ENCODE measurements at regions not wholly inside any gene's neighbourhood (a gene's known extent, or its start where the extent isn't known, plus 50 kb on each side); places are given as distances from the start of the nearest gene placed in this dataset.
A peak's percentile ranks its signal among the peaks of the same experiment; 100 is the strongest.

GRCh38 chr15:38863381-38863780, 298.8 kb upstream of the RASGRP1 start:
- H3K4me3 ChIP-seq (ENCODE audit: low read depth, low read length), result no peak overlapping the region
- TF ChIP-seq, protein P1, sequence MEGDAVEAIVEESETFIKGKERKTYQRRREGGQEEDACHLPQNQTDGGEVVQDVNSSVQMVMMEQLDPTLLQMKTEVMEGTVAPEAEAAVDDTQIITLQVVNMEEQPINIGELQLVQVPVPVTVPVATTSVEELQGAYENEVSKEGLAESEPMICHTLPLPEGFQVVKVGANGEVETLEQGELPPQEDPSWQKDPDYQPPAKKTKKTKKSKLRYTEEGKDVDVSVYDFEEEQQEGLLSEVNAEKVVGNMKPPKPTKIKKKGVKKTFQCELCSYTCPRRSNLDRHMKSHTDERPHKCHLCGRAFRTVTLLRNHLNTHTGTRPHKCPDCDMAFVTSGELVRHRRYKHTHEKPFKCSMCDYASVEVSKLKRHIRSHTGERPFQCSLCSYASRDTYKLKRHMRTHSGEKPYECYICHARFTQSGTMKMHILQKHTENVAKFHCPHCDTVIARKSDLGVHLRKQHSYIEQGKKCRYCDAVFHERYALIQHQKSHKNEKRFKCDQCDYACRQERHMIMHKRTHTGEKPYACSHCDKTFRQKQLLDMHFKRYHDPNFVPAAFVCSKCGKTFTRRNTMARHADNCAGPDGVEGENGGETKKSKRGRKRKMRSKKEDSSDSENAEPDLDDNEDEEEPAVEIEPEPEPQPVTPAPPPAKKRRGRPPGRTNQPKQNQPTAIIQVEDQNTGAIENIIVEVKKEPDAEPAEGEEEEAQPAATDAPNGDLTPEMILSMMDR (IDR thresholded peaks at IDR 0.05; ENCODE audit: borderline replicate concordance, insufficient read depth, low read depth, low read length), result no peak

GRCh38 chr15:38864122-38864521, 299.5 kb upstream of the RASGRP1 start:
- no peak overlapping the region for H3K4me3 ChIP-seq (ENCODE audit: low read depth, low read length)
- TF ChIP-seq, protein P1 (IDR thresholded peaks at IDR 0.05; ENCODE audit: borderline replicate concordance, insufficient read depth, low read depth, low read length), result 0 out of 2 replicates have a peak, but pooled peaks have one; percentile 4

GRCh38 chr15:38864827-38865581, 300.4 kb upstream of the RASGRP1 start:
- TF ChIP-seq, protein P1 (IDR thresholded peaks at IDR 0.05; ENCODE audit: borderline replicate concordance, insufficient read depth, low read depth, low read length), result no peak
- no peak overlapping the region for H3K4me3 ChIP-seq (ENCODE audit: low read depth, low read length)

- no peak overlapping the region for H3K4me3 ChIP-seq (ENCODE audit: low read depth, low read length)
- TF ChIP-seq, protein P1 (IDR thresholded peaks at IDR 0.05; ENCODE audit: borderline replicate concordance, insufficient read depth, low read depth, low read length), result no peak
Measured at GRCh38 chr15:38867556-38867955, 302.9 kb upstream of the RASGRP1 start.

GRCh38 chr15:38868326-38869114, 303.9 kb upstream of the RASGRP1 start:
- TF ChIP-seq, protein P1 (IDR thresholded peaks at IDR 0.05; ENCODE audit: borderline replicate concordance, insufficient read depth, low read depth, low read length), result no peak

DNA sequence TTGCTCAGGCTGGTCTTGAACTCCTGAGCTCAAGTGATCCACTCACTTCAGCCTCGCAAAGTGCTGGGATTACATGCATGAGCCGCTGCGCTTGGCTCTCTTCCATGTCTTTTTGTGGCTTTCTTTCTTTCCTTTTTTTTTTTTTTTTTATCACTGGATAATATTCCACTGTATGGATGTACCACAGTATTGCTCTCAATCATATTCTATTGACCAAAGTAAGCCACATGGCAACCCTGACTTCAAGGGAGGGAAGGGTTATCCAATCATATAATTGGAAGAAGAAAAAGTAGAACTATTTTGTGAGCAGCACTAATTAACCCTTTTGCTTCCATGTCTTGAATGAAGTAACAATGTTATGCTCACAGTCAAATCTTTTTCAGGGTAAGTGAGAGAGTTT, 307.0 kb upstream of the RASGRP1 start:
- no peak overlapping the region for H3K4me3 ChIP-seq (ENCODE audit: low read depth, low read length)
- TF ChIP-seq, protein P1 (IDR thresholded peaks at IDR 0.05; ENCODE audit: borderline replicate concordance, insufficient read depth, low read depth, low read length), result no peak

More at GRCh38 chr15:38868326-38869114, 303.9 kb upstream of the RASGRP1 start:
- H3K4me3 ChIP-seq (ENCODE audit: low read depth, low read length), result no peak overlapping the region

Measured in GM12875 (cell line).